DND-41 (cell line): ENCODE measurements at regions not wholly inside any gene's neighbourhood (a gene's known extent, or its start where the extent isn't known, plus 50 kb on each side); places are given as distances from the start of the nearest gene placed in this dataset.

ENCODE experiments used
- ATAC-seq: fragments of 200-7000 bp; cut with Tn5 transposase; 3 replicates; pipeline ENCODE4 v1.9.1; 2021; ENCODE audit warnings: low read depth; ENCODE audit not compliant: insufficient read depth
- DNase-seq: peaks from one replicate; pipeline ENCODE4 v3.0.0-alpha.2; 2020
- H2AFZ ChIP-seq: 2 replicates; pipeline ENCODE4 v1.6.0; 2012; ENCODE audit warnings: low read depth, low read length
- H3K27ac ChIP-seq: 2 replicates; pipeline ENCODE4 v1.5.1; 2012; ENCODE audit warnings: low read length, inconsistent platforms
- H3K27me3 ChIP-seq: fragments of 200-600 bp; sonication (generic); 2 replicates; pipeline ENCODE4 v1.6.0; 2012; ENCODE audit warnings: low read length, mild to moderate bottlenecking, inconsistent platforms; ENCODE audit not compliant: insufficient read depth, poor library complexity
- H3K36me3 ChIP-seq: 2 replicates; pipeline ENCODE4 v1.5.1; 2012; ENCODE audit warnings: low read length, inconsistent platforms; ENCODE audit not compliant: insufficient read depth
- H3K4me1 ChIP-seq: 2 replicates; pipeline ENCODE4 v1.5.1; 2012; ENCODE audit warnings: mild to moderate bottlenecking, low read length; ENCODE audit not compliant: insufficient read depth
- H3K4me2 ChIP-seq: 2 replicates; pipeline ENCODE4 v1.6.0; 2012; ENCODE audit warnings: mild to moderate bottlenecking, moderate library complexity, low read length, inconsistent platforms; ENCODE audit not compliant: insufficient read depth
- H3K4me3 ChIP-seq, 2 experiments: fragments of 200-600 bp in 1 of 2; shearing (Covaris generic) in 1 of 2; 2 replicates each; pipeline ENCODE4 v1.5.1; 2012 to 2016; ENCODE audit warnings: inconsistent platforms in 2 of 2, low read length in 2 of 2, mild to moderate bottlenecking in 2 of 2, low read depth in 1 of 2, moderate library complexity in 1 of 2
- H3K79me2 ChIP-seq: 2 replicates; pipeline ENCODE4 v1.6.0; 2012; ENCODE audit warnings: low read length, inconsistent platforms; ENCODE audit not compliant: insufficient read depth
- H3K9ac ChIP-seq: 2 replicates; pipeline ENCODE4 v1.6.0; 2012; ENCODE audit warnings: low read depth, mild to moderate bottlenecking, inconsistent platforms, low read length, moderate library complexity
- H3K9me3 ChIP-seq: 2 replicates; pipeline ENCODE4 v1.5.1; 2012; ENCODE audit warnings: low read length, moderate library complexity, mild to moderate bottlenecking, inconsistent platforms; ENCODE audit not compliant: insufficient read depth, severe bottlenecking
- H4K20me1 ChIP-seq: 2 replicates; pipeline ENCODE4 v1.6.0; 2012; ENCODE audit warnings: low read length; ENCODE audit not compliant: insufficient read depth
- CTCF ChIP-seq: IDR thresholded peaks from 2 replicates; pipeline ENCODE4 v1.5.1; 2012; ENCODE audit warnings: borderline replicate concordance, low read length, moderate library complexity, mild to moderate bottlenecking; ENCODE audit not compliant: poor library complexity, severe bottlenecking; ENCODE audit errors: extremely low read depth
- EZH2 ChIP-seq: IDR thresholded peaks from 3 replicates; pipeline ENCODE4 v1.6.1; 2012; ENCODE audit warnings: borderline replicate concordance, low read depth, mild to moderate bottlenecking, moderate library complexity, low read length, inconsistent platforms; ENCODE audit not compliant: severe bottlenecking

GRCh38 chr12:115638733-115639647 is 638.5 kb downstream of the MED13L start:
- no peak for ATAC-seq
- no peaks in the 10 kb centered on the region for H3K79me2 ChIP-seq
- H3K4me2 ChIP-seq = no peak overlapping the region
- H3K4me3 ChIP-seq = no peak overlapping the region
- no peak for DNase-seq
- H3K4me1 ChIP-seq = no peaks in the 10 kb centered on the region
- H3K9ac ChIP-seq = no peak overlapping the region
- H3K27ac ChIP-seq = no peak overlapping the region
- no peaks in the 10 kb centered on the region for H4K20me1 ChIP-seq
- H3K27me3 ChIP-seq = peaks cover 4% of the 10 kb centered on the region
- H3K36me3 ChIP-seq = no peaks in the 10 kb centered on the region
- TF ChIP-seq CTCF = no peak
- TF ChIP-seq EZH2 = no peak
- H3K9me3 ChIP-seq = no peaks in the 10 kb centered on the region
- no peak overlapping the region for H2AFZ ChIP-seq

GRCh38 chr12:115636546-115636945 is 640.9 kb downstream of the MED13L start:
- no peak for TF ChIP-seq CTCF
- Histone ChIP-seq H3K36me3 (no peaks in the 10 kb centered on the region), H4K20me1 (no peaks in the 10 kb centered on the region), H3K4me1 (no peaks in the 10 kb centered on the region), H3K9me3 (no peaks in the 10 kb centered on the region), H3K79me2 (no peaks in the 10 kb centered on the region), H3K4me2 (no peak overlapping the region), H3K27me3 (no peaks in the 10 kb centered on the region), H3K9ac (no peak overlapping the region), H2AFZ (no peak overlapping the region), H3K4me3 (no peak overlapping the region), H3K27ac (no peak overlapping the region)
- DNase-seq = no peak
- ATAC-seq = no peak

GRCh38 chr12:115632308-115632707 is 645.2 kb downstream of the MED13L start:
- Histone ChIP-seq H3K27ac (no peak overlapping the region), H3K27me3 (no peaks in the 10 kb centered on the region), H3K4me3 (no peak overlapping the region), H3K4me2 (no peak overlapping the region), H3K9me3 (no peaks in the 10 kb centered on the region), H2AFZ (no peak overlapping the region), H4K20me1 (no peaks in the 10 kb centered on the region), H3K9ac (no peak overlapping the region), H3K4me1 (no peaks in the 10 kb centered on the region), H3K36me3 (no peaks in the 10 kb centered on the region), H3K79me2 (no peaks in the 10 kb centered on the region)
- no peak for ATAC-seq
- TF ChIP-seq EZH2 (no peak), CTCF (no peak)
- DNase-seq = no peak
